ENCODE measurements at regions not wholly inside any gene's neighbourhood (a gene's known extent, or its start where the extent isn't known, plus 50 kb on each side); places are given as distances from the start of the nearest gene placed in this dataset.

DNA sequence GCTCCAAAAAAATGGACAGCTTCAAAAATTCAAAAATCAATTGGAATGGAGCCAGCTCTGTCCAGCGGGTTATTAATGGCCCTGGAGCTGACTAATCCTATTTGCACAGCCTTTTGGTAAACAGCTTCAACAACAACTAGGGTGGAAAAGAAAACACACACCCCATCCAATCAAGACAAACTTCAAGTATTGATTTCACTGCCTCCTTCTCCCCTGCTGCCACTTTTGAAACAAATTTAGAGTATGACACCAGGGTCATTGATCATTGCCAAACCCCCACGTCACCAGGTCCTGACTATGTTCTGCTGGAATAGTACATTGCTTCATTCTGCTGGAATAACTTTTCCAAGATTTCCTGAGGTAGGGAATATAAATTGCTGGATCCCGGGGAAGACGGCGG, 56.8 kb upstream of the GTF3A start:
- no peak for DNase-seq (ENCODE audit: low read depth)

DNA sequence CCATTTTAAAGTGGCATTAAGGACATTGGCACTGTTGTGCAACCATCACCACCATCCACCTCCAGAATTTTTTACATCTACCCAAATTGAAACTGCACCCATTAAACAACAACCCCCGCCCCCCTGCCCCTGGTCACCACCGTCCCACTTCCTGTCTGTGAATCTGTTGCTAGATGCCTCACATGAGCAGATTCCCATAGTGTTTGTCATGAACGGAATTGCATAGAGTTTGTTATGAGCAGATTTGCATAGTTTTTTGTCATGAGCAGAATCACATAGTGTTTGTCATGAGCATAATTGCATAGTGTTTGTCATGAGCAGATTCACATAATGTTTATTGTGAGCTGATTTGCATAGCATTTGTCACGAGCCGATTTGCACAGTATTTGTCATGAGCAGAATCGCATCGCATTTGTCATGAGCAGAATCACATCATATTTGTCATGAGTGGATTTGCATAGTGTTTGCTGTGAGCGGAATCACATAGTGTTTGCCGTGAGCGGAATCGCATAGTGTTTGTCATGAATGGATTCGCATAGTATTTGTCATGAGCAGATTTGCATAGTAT, 54.0 kb upstream of the GTF3A start:
- no peak for DNase-seq (ENCODE audit: low read depth)

DNA sequence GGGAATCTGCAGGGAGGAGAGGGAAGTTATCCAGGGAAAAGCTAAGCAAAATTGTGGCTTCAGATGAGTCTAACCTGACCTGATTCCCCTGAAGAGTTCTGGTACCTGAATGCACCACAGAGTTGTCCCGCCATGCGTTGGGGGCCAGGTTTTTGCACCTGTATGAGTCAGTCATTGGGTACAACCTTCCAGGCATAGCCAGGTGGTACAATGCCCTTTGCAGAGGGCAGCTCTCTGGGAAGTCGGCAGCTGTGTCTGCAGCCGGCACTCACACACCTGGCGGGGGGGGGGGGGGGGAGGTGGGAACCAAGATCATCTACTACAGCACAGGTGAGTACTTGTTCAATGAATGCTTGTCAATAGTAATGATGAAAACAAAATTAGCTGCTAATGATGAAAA, 52.5 kb upstream of the GTF3A start:
- no peak for DNase-seq (ENCODE audit: low read depth)

DNA sequence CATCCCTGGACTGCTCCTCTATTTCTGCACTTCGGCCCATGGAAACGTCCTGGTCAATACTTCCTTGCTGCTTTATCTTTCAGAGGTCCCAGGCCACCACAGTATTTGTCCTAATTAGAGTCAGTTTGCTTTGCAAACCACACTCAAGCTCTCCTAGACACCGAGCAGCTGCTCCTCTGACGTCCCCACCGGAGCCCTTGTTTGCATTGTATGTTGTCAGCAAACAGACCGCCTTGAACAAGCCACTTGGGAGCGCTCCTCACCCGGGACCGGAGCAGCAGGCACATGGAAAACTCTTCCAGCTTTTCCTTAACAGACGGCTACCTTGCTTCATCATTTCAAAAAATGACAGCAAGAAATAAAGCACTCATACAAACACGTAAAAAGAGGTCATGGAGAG, 51.5 kb upstream of the GTF3A start:
- no peak for DNase-seq (ENCODE audit: low read depth)

DNA sequence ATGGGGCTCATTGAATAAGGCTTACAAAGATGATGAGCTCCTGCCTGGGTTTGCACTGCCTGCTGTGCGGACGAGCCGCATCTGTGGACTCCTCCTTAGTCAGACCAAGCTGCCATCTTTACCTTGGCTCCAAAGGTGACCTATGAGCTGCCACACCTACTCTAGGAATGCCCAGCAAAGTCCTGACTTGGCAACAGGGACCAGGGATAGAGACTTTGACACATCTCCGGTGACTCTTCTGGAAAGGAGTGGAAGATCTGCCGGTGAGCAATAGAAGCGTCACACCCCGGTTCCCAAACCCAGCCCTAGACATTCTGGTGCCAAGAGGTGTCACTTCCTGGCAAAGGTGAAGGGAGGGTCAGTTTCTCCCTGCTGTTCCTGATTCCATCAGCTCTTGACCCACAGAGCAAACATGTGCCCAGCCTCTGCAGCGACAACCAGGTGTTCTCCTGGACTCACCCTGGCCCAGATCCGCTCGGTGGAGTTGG, 50.2 kb upstream of the GTF3A start:
- no peak for DNase-seq (ENCODE audit: low read depth)
